ENCODE measurements at regions not wholly inside any gene's neighbourhood (a gene's known extent, or its start where the extent isn't known, plus 50 kb on each side); places are given as distances from the start of the nearest gene placed in this dataset.

DNA sequence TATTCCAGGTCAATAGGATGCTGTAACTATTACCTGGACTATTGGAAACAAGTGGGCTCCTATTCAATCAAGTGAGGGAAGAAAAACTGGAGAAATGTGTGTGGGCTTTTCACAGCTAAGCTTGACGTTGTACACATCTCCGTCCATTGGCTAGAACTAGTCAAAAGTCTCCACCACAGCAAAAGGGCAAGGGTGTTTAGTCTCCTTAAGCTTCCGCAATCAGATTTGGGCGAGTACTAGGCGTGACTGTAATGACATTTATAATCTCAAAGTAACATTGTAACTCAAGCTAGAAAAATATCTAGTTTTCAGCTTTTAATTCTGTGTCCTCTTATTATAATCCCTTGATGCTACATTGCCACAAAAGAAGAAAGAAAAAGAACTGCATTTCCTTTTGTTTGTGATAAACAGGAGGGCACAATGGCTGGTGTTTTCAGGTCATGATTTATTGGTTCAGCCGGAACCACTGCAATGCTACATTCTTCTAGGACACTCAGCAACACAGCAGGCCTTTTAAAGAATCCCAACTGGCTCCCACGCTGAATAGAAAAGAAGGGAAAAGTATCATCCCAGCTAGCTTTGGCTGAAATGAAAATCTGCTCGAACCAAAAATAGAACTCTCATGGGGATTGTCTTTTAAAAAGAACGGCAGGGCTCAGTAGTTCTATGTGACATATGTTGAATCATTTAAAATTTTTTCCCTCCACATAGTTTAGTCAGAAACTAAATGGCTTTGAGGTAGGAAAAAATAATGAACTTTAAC, 387.7 kb downstream of the BTBD3 start:
- DNase-seq = no peak

DNA sequence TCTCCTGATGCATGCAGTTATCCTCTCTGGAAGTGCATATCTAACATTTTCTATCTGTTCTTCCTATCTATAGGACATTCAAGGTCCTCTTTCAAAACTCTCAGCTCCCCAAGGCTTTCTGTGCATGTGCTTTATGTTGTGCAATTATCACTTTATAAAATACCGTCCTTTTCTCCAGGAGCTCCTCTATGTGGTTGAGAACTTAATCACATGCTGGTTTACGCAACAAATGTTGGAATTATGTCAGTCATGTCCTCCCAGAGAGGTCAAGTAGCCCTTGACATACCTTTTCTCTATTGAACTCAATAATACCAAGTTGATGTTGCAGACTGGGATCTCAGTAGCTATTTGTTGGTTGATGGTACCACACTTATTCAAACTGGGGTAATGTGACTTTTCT, 388.4 kb downstream of the BTBD3 start:
- DNase-seq = no peak

DNA sequence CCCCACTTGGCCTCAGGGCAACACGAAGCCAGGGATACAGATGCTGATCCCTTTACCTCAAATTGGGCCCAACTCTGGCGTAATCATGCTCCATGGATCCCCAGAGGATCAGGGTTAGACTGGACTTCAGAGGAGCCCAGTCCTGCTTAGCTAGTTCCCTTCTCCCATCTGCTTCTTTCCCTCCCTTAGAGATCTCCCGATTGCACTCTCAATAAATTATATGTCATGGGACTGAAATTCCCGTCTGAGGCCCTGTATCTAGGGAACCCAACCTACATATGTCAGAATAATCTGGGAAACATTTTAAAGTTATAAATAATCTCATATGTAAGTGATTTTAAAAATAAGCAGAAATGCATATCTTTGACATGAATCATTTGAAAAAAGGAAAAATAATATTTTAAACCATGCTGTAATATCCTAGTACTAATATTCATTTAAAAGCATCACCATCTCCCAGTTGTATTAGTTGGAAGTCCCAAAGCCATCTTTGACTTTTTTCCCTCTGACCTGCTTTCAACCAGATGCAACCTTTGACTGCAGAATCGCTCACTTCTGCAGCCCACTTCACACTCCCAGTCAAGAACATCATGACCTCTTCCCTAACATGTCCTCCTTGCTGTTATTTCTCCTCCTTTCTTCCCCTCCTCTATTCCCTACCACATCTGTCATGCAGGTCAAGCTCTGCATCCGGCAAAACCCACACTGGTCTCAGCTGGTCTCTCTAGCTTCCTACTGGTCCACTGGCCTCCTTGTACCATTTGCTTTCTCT, 393.6 kb downstream of the BTBD3 start:
- no peak for DNase-seq

DNA sequence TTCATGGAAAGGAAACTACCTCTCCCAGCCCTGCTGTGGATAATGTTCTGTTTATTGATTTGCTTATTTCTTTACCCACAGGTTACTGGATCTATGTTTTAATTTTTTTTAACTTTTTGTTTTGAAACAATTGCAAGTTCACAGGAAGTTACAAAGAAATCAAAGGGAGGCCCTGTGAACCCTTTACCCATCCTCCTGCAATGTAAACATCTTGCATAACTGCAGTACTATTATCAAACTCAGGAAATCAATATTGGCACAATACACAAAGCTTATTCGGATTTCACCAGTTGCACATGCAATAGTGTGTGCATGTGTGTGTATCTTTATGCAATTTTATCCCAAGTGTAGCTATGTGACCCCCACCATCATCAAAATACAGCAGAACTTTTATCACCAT, 398.0 kb downstream of the BTBD3 start:
- no peak for DNase-seq

DNA sequence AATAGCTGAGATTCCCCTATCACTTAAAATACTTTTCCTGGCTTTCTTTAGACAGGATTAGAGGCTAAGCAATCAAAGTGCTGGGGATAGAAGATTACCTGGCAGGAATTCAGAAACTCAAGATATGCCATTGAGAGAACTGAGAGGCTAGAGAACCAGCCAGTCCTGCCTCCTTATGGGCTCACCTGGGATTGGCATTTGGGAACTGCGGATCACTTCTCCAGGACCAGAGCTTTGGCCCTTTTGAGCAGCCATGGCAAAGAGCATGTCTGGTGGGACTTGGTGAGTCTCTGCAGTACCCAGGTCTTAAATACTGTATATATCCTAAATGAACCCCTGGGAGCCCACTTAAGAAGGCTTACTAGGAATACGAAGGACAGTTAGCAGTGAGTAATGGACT, 399.1 kb downstream of the BTBD3 start:
- DNase-seq = no peak

DNA sequence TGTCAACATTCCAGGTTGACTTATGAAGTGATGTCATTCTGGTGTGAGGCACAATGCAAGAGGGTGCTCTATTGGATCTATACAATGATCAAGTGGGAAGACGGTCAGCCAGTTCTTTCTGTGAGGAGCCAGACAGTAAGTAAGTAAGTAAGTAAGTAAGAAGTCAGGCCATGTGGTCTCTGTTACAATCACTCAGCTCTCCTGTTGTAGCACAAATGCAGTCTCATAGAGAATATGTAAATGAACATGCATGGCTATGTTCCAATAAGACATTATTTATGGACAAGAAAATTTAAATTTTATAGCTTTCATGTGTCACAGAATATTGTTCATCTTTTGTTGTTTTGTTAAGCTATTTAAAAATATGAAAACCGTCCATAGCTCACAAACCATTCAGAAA, 399.7 kb downstream of the BTBD3 start:
- no peak for DNase-seq

DNA sequence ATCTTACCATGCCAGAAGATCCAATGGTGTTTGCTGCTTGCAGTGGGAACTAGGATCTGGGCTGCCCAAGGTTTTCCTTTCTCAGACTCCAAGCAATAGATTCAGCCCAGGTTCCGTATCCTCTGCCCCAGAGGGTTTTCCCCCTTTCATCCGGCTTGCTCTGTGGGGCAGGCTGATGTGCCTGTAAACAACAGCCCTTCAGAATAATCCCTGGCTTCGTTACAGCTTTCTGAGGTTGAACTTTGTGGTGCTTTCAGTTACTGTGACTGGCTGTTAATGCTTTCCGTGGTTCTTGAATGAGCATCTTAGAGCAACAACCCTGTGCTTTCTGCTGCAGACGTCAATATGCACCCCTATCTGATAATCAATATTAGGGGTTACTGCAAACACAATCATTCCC, 400.4 kb downstream of the BTBD3 start:
- DNase-seq = no peak

DNA sequence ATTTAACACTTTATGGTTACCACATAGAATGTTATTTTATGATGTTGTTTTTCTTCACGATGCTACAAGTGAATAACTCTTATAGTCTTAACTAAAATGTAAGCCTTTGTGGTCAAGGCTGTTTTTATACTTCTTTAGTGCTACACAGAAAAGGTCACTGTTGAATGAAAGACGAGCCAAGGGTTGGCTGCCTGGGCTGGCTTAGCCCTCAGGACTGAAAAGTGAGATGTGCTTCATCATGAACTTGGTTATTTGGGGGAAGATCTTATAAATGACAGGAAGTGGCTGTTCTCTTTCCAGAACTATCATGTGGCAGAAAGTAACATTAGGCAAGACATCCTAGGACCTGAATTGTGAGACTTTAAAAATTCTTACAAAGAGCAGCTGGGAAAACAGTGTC, 404.0 kb downstream of the BTBD3 start:
- DNase-seq = no peak

DNA sequence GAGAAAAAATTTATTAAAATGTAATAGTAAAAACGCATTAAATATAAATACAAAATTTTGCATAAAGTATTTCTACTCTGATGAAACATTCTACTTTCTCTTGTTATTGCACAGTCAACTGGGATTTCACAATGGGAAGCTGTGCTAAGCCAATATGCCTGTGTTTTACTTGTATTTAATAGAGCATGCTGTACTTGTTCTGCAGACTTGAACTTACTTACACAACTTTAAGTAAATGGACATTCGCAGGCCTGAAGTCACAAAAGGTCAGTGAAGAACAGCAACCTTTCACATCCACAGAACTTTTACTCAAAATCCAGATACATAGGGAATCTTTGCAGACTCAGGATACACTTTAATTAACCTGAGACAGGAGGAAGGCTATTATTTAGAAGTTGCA, 409.5 kb downstream of the BTBD3 start:
- DNase-seq = no peak

DNA sequence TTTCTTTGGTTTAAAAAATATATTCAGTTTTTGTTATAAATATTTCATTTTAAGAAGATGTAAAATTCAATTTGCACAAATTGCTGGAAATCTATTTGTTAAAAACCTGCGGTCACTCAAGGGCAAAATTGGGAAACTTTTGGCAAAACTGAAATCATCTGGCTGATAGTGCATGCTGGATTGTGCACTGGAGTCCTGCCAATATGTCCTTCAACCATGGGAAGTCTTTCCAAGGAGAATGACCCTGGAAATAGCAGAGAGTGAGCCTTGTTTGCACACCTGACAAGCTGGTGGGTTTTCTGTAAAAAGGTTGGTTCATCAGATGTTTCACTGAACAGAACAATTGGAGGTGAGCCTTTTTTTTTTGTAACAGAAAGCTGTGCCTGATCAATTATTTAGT, 413.5 kb downstream of the BTBD3 start:
- no peak for DNase-seq

DNA sequence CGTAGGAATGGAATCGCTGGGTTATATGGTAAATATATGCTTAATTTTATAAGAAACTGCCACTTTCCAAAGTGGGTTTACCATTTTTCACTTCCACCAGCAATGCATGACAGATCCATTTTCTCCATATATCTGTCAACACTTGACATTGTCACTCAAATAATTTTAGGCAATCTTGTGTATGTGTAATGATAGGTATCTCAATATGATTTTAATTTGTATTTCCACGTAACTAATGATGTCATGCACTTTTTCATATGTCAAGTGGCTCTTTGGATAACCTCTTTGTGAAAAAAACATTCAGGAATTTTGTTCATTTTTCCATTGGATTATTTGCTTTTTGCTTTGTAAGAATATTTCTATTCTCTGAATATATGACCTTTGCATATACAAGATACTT, 419.9 kb downstream of the BTBD3 start:
- DNase-seq = no peak

DNA sequence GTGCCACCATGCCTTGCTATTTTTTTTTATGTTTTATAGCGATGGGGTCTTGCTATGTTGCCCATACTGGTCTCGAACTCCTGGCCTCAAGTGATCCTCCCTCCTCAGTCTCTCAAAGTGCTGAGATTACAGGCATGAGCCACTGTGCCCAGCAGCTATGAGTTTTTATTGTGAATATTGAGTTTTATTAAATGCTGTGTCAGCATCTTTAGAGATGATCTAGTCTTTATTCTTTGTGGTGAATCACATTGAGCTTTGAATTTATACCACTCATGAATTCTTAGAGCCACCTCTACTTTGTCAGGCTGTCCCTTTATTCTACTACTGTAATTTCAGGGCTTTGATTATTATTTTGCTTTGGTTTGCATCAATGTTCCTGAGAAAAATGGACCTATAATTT, 428.3 kb downstream of the BTBD3 start:
- no peak for DNase-seq

DNA sequence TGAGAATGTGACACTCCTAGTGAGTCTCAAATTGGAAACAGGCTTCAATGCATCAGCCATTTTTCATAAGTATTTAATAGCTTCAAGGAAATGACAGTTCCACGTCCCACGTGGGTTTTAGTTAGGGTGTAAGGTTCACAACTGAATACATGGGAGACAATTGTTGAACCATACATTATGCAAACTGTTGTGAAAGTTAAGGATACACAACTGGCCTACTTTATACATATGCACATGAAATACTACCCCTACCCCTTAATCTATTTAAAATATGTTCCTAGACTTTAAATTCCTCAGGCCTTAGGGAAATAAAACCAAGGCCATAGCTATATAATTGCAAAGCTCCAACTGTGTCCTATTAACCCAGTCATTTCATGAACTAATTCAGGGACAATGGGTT, 436.1 kb downstream of the BTBD3 start:
- DNase-seq = no peak

DNA sequence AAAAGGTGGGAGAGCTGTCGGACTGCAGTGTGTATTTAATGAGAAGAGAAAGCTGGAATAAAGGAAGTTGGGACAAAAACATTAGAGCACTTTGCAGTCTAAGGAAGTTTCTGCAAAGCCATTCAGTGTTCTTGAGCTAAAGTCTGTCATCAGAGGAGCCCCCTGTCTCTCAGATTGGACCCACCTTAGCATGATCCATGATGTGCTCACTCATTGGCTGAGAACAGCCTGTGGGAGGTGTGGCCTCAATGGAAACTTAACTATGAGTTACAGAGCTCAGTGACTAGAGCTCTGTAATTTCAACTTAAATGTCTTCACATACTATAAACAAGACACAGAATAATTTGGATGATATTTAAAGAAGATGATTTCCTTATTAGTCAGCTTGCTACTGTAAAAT, 437.0 kb downstream of the BTBD3 start:
- no peak for DNase-seq

DNA sequence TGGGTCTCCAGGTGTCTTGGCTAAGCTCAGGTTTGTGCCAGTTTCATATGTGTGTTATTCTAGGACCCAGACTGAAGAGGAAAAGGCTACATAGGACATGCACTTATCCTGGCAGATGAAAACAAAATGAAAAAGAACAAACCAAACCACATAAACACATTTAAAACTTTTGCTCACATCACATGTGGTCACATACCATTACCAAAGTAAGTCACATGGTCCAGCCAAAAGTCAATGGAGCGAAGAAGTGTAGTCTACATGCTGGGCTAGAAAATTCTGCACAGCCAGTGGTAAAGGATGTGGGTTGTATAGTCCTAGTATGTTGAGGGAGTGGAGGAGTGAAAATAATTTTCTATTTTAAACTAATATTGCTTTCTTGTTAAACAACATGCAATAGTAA, 437.5 kb downstream of the BTBD3 start:
- no peak for DNase-seq

DNA sequence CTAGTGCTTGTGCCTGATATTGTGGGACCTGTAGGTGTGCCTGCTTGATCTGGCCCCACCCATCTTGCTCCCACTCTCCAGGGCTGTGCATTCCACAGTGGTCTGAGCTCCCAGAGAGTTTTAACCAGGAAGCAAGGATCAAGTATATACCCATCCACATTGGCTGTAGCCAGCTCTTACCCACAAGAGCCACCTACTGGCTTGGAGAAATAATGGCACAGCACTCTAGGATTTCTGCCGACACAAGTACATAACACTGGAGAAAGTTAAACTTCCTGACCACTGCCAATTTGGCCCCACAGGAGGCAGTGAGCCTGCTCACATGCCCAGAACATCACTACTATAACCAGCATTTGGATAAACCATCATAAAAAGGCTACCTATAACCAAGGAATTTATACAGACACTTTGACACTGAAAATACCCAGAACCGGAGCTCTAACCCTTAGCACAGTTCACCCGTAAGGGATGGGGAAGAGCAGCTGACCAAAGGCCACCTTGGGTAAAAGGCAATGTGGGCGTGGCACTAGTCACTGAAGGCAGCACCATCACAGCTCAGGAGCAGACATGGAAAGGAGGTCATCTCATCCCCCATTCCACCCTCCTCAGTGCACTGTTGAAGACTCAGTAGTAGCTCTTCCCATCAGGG, 440.4 kb downstream of the BTBD3 start:
- DNase-seq = no peak

DNA sequence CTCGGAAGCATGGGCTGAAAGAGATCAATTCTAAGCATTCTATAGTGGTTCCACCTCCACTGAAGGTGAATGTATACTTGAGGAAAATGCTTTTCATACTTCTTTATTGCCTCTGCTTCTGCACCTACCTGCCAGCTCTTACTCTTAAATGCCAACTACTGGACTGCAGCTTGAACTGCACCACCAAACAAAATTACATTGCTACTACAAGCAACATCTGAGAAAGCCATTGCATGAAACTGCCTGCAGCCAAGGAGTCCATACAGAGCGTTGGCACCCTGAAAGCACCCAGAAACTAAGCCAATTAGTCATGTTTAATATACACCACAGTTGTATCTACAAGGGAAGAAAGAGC, 440.9 kb downstream of the BTBD3 start:
- no peak for DNase-seq

DNA sequence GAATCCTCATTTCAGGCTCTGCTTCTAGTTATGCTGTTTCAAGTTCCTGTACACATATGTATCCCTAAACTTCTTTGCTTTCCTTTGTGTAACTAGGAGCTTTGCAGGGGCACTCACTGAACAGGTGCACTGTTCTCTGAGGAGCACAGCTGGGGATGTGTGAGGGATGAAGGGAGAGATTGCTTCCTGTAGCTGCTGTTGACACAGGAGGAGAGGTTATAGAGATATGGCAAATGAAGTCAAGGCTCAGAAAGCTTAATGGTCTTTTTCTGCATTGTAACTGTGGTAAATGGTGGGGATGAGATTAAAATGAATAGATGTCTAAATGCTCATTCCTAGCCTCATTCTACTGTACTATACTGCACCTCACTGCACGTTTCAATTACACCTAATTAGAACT, 454.3 kb downstream of the BTBD3 start:
- DNase-seq = no peak

DNA sequence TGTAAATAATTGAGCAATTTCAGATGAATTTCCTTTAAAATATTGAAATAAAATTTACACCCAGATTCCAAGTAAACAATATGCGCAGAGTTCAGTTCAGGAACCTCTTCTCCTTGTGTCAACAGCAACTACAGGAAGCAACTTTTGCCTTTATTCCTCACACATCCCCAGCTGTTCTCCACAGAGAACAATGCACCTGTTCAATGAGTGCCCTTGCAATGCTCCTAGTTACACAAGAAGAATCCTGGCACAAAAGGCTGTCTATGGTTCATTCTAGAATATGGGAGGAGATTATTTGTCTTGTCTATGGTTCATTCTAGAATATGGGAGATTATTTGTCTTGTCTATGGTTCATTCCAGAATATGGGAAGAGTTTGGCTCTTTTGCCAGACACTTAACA, 454.9 kb downstream of the BTBD3 start:
- no peak for DNase-seq

DNA sequence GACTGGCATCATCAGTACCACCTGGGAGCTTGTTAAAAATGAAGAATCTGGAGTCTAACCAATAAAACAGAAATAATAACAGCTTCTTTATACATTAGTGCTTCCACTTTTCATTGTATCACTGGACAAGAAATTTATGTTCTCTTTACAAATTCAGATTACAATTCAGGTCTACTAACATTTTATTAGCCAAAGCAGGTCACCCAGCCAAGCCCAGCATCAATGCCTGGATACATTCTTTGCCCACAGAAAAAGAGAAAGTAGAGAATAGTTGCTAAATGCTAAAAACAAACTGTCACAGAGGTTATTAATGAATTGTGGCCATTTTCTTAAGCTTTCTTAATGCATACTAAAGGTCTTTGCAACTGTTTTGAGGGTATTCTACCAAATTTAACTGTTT, 458.3 kb downstream of the BTBD3 start:
- DNase-seq = no peak

DNA sequence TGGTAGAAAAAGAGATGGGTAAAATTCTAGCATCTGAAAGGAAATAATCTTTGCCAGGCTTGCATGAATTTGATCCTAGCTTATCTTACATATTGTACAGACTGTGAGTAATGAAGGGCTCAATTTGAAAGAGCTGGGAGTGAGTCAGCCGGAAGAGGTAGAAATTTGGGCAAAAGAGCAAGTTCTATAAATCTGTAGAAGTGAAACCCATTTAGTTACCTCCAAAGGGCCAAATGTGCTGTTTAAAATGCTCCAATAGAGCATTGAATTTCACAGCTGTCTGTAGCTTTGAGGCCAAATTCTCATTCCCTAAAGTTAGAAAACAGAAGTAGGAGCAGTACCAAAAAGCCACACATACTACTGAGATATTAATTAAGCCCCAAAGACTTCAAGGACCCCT, 466.1 kb downstream of the BTBD3 start:
- no peak for DNase-seq

DNA sequence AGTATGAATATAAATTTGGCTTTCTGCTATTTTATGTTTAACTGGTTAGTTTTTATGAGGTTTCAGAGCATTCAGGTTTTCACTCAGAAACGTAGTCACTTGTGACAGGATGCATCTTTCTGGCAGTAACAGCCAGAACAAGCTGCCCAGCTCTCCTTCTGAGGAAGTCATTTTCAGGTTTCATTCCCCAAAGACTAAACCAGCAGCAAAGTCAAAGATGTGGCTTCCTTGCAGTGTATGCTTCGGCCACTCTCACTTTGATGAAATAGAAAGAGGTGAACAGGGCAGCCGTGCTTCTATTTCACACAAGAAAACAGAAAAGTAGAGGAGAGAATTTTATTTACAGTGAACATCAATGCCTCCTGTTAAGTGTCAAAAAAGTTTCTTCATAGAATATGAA, 469.1 kb downstream of the BTBD3 start:
- no peak for DNase-seq

DNA sequence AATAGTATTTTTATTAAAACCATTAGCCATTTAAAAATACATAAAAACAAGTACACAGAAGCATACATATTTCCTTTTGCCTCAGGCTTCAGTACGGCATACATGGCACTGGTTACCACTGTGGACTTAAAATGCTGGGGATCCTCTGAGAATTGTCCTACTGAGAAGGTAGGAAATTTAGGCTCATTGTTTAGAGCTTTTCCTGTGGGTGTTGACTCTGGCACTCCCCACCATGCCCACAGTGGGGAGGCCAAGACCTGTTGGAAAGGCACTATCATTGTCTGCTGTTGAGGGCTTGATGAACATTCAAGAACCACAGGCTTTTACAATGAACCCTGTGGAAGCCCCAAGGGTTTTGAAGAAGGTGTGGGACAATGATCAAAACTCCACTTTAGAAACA, 473.4 kb downstream of the BTBD3 start:
- no peak for DNase-seq

DNA sequence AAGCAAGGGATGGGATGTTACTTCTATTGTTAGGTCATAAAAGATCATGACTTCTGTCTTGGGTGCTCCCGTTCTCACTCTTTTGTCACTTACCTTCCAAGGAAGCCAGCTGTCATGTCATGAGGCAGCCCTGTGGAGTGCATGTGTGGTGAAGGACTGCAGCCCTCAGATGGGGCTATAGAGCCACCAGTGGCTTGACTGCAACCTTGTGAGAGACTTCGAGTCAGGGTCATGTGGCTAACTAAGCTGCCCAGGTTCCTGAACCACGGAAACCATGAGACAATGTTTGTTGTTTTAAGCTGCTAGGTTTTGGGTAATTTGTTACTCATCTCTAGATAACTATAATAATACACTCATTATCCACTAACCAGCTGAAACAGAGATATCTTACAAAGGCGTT, 477.1 kb downstream of the BTBD3 start:
- DNase-seq = no peak
